Liver (tissue), 8 donors: ENCODE measurements at regions not wholly inside any gene's neighbourhood (a gene's known extent, or its start where the extent isn't known, plus 50 kb on each side); places are given as distances from the start of the nearest gene placed in this dataset.

ENCODE experiments used
- DNase-seq: peaks from one replicate; pipeline ENCODE4 v3.0.0-alpha.2; 2017; ENCODE audit warnings: low spot score
- H3K27ac ChIP-seq, 2 donors: one replicate each; pipeline ENCODE4 v1.7.0; 2013; ENCODE audit warnings: inconsistent platforms in 2 of 2, low read length in 2 of 2, control low read depth in 1 of 2, low read depth in 1 of 2, mild to moderate bottlenecking in 1 of 2
- H3K27me3 ChIP-seq, 4 donors: one replicate each; pipeline versions ENCODE4 v1.6.1 to v1.7.0; 2013; ENCODE audit warnings: low read length in 3 of 4, inconsistent platforms in 1 of 4, mild to moderate bottlenecking in 1 of 4, moderate library complexity in 1 of 4; ENCODE audit not compliant: control insufficient read depth in 4 of 4, insufficient read depth in 4 of 4
- H3K36me3 ChIP-seq, 4 donors: one replicate each; pipeline versions ENCODE4 v1.6.1 to v1.7.0; 2013; ENCODE audit warnings: low read length in 3 of 4, mild to moderate bottlenecking in 3 of 4, low read depth in 1 of 4, moderate library complexity in 1 of 4; ENCODE audit not compliant: control insufficient read depth in 4 of 4, insufficient read depth in 3 of 4
- H3K4me1 ChIP-seq, 4 donors: one replicate each; pipeline versions ENCODE4 v1.6.1 to v1.7.0; 2013; ENCODE audit warnings: low read length in 3 of 4, mild to moderate bottlenecking in 3 of 4, moderate library complexity in 1 of 4; ENCODE audit not compliant: control insufficient read depth in 4 of 4, insufficient read depth in 4 of 4
- H3K4me3 ChIP-seq, 3 donors: one replicate each; pipeline versions ENCODE4 v1.6.1 to v1.7.0; 2013; ENCODE audit warnings: low read length in 3 of 3, control low read depth in 1 of 3, low read depth in 1 of 3, mild to moderate bottlenecking in 1 of 3
- H3K9ac ChIP-seq, 2 donors: one replicate each; pipeline ENCODE4 v1.7.0; 2013; ENCODE audit warnings: low read length in 2 of 2, mild to moderate bottlenecking in 2 of 2, moderate library complexity in 2 of 2, control low read depth in 1 of 2, low read depth in 1 of 2
- H3K9me3 ChIP-seq, 4 donors: one replicate each; pipeline versions ENCODE4 v1.6.1 to v1.7.0; 2013; ENCODE audit warnings: low read length in 3 of 4; ENCODE audit not compliant: control insufficient read depth in 4 of 4
- CTCF ChIP-seq: fragments of 150-350 bp; IDR thresholded peaks from 2 replicates; pipeline ENCODE4 v1.5.1; 2017; ENCODE audit warnings: improper control_type of control experiment, low read depth, low read length; ENCODE audit not compliant: missing input control
- FOXA1 ChIP-seq: IDR thresholded peaks from 2 replicates; pipeline ENCODE4 v1.6.1; 2016; ENCODE audit warnings: antibody characterized with exemption
- FOXA2 ChIP-seq: IDR thresholded peaks from 2 replicates; pipeline ENCODE4 v1.6.1; 2016; ENCODE audit warnings: antibody characterized with exemption
- GABPA ChIP-seq, 2 donors: IDR thresholded peaks in 1 of 2; conservative IDR thresholded peaks in 1 of 2; 2 replicates each; pipeline ENCODE4 v1.6.1; 2016; ENCODE audit warnings: antibody characterized with exemption in 2 of 2, mild to moderate bottlenecking in 1 of 2, moderate library complexity in 1 of 2
- HNF4A ChIP-seq, 2 donors: conservative IDR thresholded peaks; 2 replicates each; pipeline ENCODE4 v1.6.1; 2016; ENCODE audit warnings: antibody characterized with exemption in 2 of 2, mild to moderate bottlenecking in 2 of 2
- NR2F2 ChIP-seq: IDR thresholded peaks from 2 replicates; pipeline ENCODE4 v1.6.1; 2016; ENCODE audit warnings: antibody characterized with exemption
- RAD21 ChIP-seq, 2 donors: IDR thresholded peaks; 2 replicates each; pipeline ENCODE4 v1.6.1; 2016; ENCODE audit warnings: antibody characterized with exemption in 2 of 2, mild to moderate bottlenecking in 2 of 2
- RXRA ChIP-seq, 2 donors: IDR thresholded peaks; 2 replicates each; pipeline ENCODE4 v1.6.1; 2017 to 2018; ENCODE audit warnings: antibody characterized with exemption in 2 of 2, mild to moderate bottlenecking in 1 of 2
- TAF1 ChIP-seq: conservative IDR thresholded peaks from 2 replicates; pipeline ENCODE4 v1.6.1; 2016; ENCODE audit warnings: antibody characterized with exemption, mild to moderate bottlenecking
- ZBTB33 ChIP-seq: IDR thresholded peaks from 2 replicates; pipeline ENCODE4 v1.6.1; 2016; ENCODE audit warnings: antibody characterized with exemption
- WGBS: extraction: QIAGEN DNeasy Blood & Tissue Kit; methylation state at CpG from one replicate; pipeline ENCODE4 v1.1.7; 2013; 5-methylcytosine and 5-hydroxymethylcytosine counted together
- TF ChIP-seq, protein P1 (sequence below): IDR thresholded peaks from 2 replicates; pipeline ENCODE4 v1.6.1; 2016; ENCODE audit warnings: antibody characterized with exemption, mild to moderate bottlenecking
- donor health status: healthy.
- donor health status: healthy.
- donor health status: healthy.
- donor health status: healthy.
- donor health status: healthy.

DNA sequence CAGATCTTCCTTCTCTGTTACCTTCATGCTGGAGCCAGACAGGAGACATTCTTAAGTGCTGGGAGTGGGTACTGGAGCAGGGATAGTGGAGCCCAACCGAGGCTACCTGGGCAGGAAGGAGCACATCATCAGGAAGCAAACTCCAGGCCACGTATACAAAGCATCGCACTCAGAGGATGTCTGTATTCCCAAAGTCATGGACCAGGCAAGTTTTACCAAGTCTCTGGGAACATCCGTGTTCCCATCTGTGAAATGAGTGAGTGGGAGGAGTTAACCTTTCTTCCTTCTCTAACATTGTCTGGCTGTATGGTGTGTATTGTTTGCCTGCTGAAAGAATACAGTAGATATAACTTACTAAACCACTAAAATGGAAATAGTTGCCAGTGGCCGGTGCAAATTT, 175.0 kb upstream of the TMEM45B start:
- WGBS: 74% methylated on average over 5 of the region's 5 CpGs
- no peaks in the 10 kb centered on the region for H3K9me3 ChIP-seq
- TF ChIP-seq NR2F2 (no peak), ZBTB33 (no peak), CTCF (no peak), RXRA (IDR thresholded peaks at IDR 0.05) (no peak), FOXA1 (no peak)
- TF ChIP-seq, protein P1, sequence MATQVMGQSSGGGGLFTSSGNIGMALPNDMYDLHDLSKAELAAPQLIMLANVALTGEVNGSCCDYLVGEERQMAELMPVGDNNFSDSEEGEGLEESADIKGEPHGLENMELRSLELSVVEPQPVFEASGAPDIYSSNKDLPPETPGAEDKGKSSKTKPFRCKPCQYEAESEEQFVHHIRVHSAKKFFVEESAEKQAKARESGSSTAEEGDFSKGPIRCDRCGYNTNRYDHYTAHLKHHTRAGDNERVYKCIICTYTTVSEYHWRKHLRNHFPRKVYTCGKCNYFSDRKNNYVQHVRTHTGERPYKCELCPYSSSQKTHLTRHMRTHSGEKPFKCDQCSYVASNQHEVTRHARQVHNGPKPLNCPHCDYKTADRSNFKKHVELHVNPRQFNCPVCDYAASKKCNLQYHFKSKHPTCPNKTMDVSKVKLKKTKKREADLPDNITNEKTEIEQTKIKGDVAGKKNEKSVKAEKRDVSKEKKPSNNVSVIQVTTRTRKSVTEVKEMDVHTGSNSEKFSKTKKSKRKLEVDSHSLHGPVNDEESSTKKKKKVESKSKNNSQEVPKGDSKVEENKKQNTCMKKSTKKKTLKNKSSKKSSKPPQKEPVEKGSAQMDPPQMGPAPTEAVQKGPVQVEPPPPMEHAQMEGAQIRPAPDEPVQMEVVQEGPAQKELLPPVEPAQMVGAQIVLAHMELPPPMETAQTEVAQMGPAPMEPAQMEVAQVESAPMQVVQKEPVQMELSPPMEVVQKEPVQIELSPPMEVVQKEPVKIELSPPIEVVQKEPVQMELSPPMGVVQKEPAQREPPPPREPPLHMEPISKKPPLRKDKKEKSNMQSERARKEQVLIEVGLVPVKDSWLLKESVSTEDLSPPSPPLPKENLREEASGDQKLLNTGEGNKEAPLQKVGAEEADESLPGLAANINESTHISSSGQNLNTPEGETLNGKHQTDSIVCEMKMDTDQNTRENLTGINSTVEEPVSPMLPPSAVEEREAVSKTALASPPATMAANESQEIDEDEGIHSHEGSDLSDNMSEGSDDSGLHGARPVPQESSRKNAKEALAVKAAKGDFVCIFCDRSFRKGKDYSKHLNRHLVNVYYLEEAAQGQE: no peak
- no peaks in the 10 kb centered on the region for H3K4me1 ChIP-seq
- no peaks in the 10 kb centered on the region for H3K36me3 ChIP-seq
- no peak overlapping the region for H3K4me3 ChIP-seq
- no peak for DNase-seq
- H3K9ac ChIP-seq: no peak overlapping the region
- H3K27me3 ChIP-seq: no peaks in the 10 kb centered on the region
- H3K27ac ChIP-seq: no peak overlapping the region

GRCh38 chr11:129643031-129643721, 172.5 kb upstream of the TMEM45B start:
- no peaks in the 10 kb centered on the region for H3K4me1 ChIP-seq
- no peak overlapping the region for H3K27ac ChIP-seq
- 61% methylated on average over 6 of the region's 6 CpGs for WGBS
- no peaks in the 10 kb centered on the region for H3K27me3 ChIP-seq
- H3K4me3 ChIP-seq: no peak overlapping the region
- no peak for DNase-seq
- no peaks in the 10 kb centered on the region for H3K9me3 ChIP-seq
- H3K9ac ChIP-seq: no peak overlapping the region
- TF ChIP-seq CTCF: no peak
- TF ChIP-seq, protein P1: no peak
- no peak for TF ChIP-seq ZBTB33
- TF ChIP-seq FOXA2: no peak
- no peak for TF ChIP-seq HNF4A (conservative IDR thresholded peaks at IDR 0.05)
- no peak for TF ChIP-seq TAF1
- TF ChIP-seq RAD21 (IDR thresholded peaks at IDR 0.05): no peak
- no peak for TF ChIP-seq GABPA (IDR thresholded peaks at IDR 0.05 in 1 of 2, conservative IDR thresholded peaks at IDR 0.05 in 1 of 2)
- no peaks in the 10 kb centered on the region for H3K36me3 ChIP-seq
